H9 (cell line): ENCODE measurements at regions not wholly inside any gene's neighbourhood (a gene's known extent, or its start where the extent isn't known, plus 50 kb on each side); places are given as distances from the start of the nearest gene placed in this dataset.

ENCODE experiments used
- DNase-seq: peaks from one replicate; pipeline ENCODE4 v3.0.0-alpha.2; 2017
- H2AFZ ChIP-seq: one replicate; pipeline ENCODE4 v1.6.1; 2013; ENCODE audit warnings: mild to moderate bottlenecking, low read length, control low read depth, moderate library complexity
- H2AK5ac ChIP-seq: 2 replicates; pipeline ENCODE4 v1.6.1; 2013; ENCODE audit warnings: low read length, control low read depth, mixed read lengths; ENCODE audit not compliant: insufficient read length
- H2BK120ac ChIP-seq: one replicate; pipeline ENCODE4 v1.6.1; 2013; ENCODE audit warnings: low read depth, mild to moderate bottlenecking, low read length, control low read depth, inconsistent platforms; ENCODE audit not compliant: poor library complexity, severe bottlenecking
- H2BK12ac ChIP-seq: 2 replicates; pipeline ENCODE4 v1.6.1; 2013; ENCODE audit warnings: low read length, control low read depth, mixed read lengths, low read depth; ENCODE audit not compliant: insufficient read length
- H2BK15ac ChIP-seq: 2 replicates; pipeline ENCODE4 v1.6.1; 2013; ENCODE audit warnings: low read depth, low read length, control low read depth
- H2BK20ac ChIP-seq: one replicate; pipeline ENCODE4 v1.6.1; 2013; ENCODE audit warnings: low read depth, mild to moderate bottlenecking, low read length, control low read depth, inconsistent platforms; ENCODE audit not compliant: poor library complexity, severe bottlenecking
- H2BK5ac ChIP-seq: 2 replicates; pipeline ENCODE4 v1.6.1; 2013; ENCODE audit warnings: low read length, control low read depth, mixed read lengths; ENCODE audit not compliant: insufficient read length
- H3K14ac ChIP-seq: 2 replicates; pipeline ENCODE4 v1.6.1; 2013; ENCODE audit warnings: low read length, control low read depth; ENCODE audit not compliant: insufficient read depth
- H3K18ac ChIP-seq: 2 replicates; pipeline ENCODE4 v1.6.1; 2013; ENCODE audit warnings: low read depth, mild to moderate bottlenecking, mixed read lengths, low read length, control low read depth; ENCODE audit not compliant: insufficient read length
- H3K23ac ChIP-seq: 2 replicates; pipeline ENCODE4 v1.6.1; 2013; ENCODE audit warnings: low read length, control low read depth, mixed read lengths, low read depth; ENCODE audit not compliant: insufficient read length
- H3K23me2 ChIP-seq: 2 replicates; pipeline ENCODE4 v1.6.1; 2013; ENCODE audit warnings: low read depth, mild to moderate bottlenecking, mixed read lengths, low read length, control low read depth; ENCODE audit not compliant: insufficient read length, poor library complexity, severe bottlenecking
- H3K27ac ChIP-seq: 2 replicates; pipeline ENCODE4 v1.5.1; 2013; ENCODE audit warnings: low read length, control low read depth, mixed read lengths, low read depth; ENCODE audit not compliant: insufficient read length
- H3K27me3 ChIP-seq: 2 replicates; pipeline ENCODE4 v1.6.1; 2013; ENCODE audit warnings: low read length, control low read depth, inconsistent platforms; ENCODE audit not compliant: insufficient read depth
- H3K4ac ChIP-seq: 2 replicates; pipeline ENCODE4 v1.6.1; 2013; ENCODE audit warnings: low read depth, mild to moderate bottlenecking, control low read depth, inconsistent platforms, low read length, moderate library complexity
- H3K4me1 ChIP-seq: 2 replicates; pipeline ENCODE4 v1.6.1; 2013; ENCODE audit warnings: low read length, control low read depth, inconsistent platforms; ENCODE audit not compliant: insufficient read depth
- H3K4me2 ChIP-seq: 2 replicates; pipeline ENCODE4 v1.6.1; 2013; ENCODE audit warnings: low read length, control low read depth, mixed read lengths; ENCODE audit not compliant: insufficient read length, insufficient read depth
- H3K56ac ChIP-seq: 2 replicates; pipeline ENCODE4 v1.6.1; 2013; ENCODE audit warnings: low read depth, mild to moderate bottlenecking, mixed read lengths, low read length, control low read depth; ENCODE audit not compliant: insufficient read length
- H3K79me1 ChIP-seq: 2 replicates; pipeline ENCODE4 v1.6.1; 2013; ENCODE audit warnings: low read depth, mild to moderate bottlenecking, moderate library complexity, low read length, control low read depth, inconsistent platforms; ENCODE audit not compliant: insufficient read depth, poor library complexity, severe bottlenecking
- H3K79me2 ChIP-seq: 2 replicates; pipeline ENCODE4 v1.6.1; 2013; ENCODE audit warnings: low read length, control low read depth, inconsistent platforms; ENCODE audit not compliant: insufficient read depth
- H3K9ac ChIP-seq: 2 replicates; pipeline ENCODE4 v1.6.1; 2013; ENCODE audit warnings: low read length, control low read depth, mixed read lengths; ENCODE audit not compliant: insufficient read length; ENCODE audit errors: extremely low read depth
- H3K9me3 ChIP-seq: one replicate; pipeline ENCODE4 v1.6.1; 2013; ENCODE audit warnings: low read depth, low read length, inconsistent platforms; ENCODE audit not compliant: control insufficient read depth
- H3T11ph ChIP-seq: one replicate; pipeline ENCODE4 v1.6.1; 2013; ENCODE audit warnings: mild to moderate bottlenecking, low read length, control low read depth, inconsistent platforms
- H4K20me1 ChIP-seq: one replicate; pipeline ENCODE4 v1.6.1; 2013; ENCODE audit not compliant: control insufficient read depth, insufficient read length, insufficient read depth
- H4K5ac ChIP-seq: 2 replicates; pipeline ENCODE4 v1.6.1; 2013; ENCODE audit warnings: low read depth, mild to moderate bottlenecking, mixed read lengths, low read length, control low read depth; ENCODE audit not compliant: insufficient read length
- H4K8ac ChIP-seq: replicated peaks from 2 replicates; pipeline ENCODE4 v1.6.1; 2013; ENCODE audit warnings: low read length, control low read depth, mixed read lengths, low read depth; ENCODE audit not compliant: insufficient read length
- H4K91ac ChIP-seq: 2 replicates; pipeline ENCODE4 v1.6.1; 2013; ENCODE audit warnings: low read depth, mild to moderate bottlenecking, moderate library complexity, mixed read lengths, low read length, control low read depth; ENCODE audit not compliant: insufficient read length
- H3K27ac Mint-ChIP-seq, 3 experiments: 2 replicates in 2 of 3; 3 replicates in 1 of 3; pipeline ENCODE4 v1.8.0; 2020 to 2021; ENCODE audit warnings: mixed read lengths in 3 of 3, mild to moderate bottlenecking in 1 of 3, moderate library complexity in 1 of 3
- H3K27me3 Mint-ChIP-seq: 2 replicates; pipeline ENCODE4 v1.8.0; 2021; ENCODE audit warnings: low read depth, mild to moderate bottlenecking, moderate library complexity, mixed read lengths
- H3K36me3 Mint-ChIP-seq, 3 experiments: 2 replicates in 2 of 3; 3 replicates in 1 of 3; pipeline ENCODE4 v1.8.0; 2020 to 2021; ENCODE audit warnings: low read depth in 3 of 3, mixed read lengths in 3 of 3; ENCODE audit not compliant: insufficient read depth in 1 of 3
- H3K4me1 Mint-ChIP-seq, 2 experiments: 2 replicates each; pipeline ENCODE4 v1.8.0; 2020; ENCODE audit warnings: mixed read lengths in 2 of 2
- H3K4me3 Mint-ChIP-seq, 2 experiments: 2 replicates in 1 of 2; 3 replicates in 1 of 2; pipeline ENCODE4 v1.8.0; 2020 to 2021; ENCODE audit warnings: mild to moderate bottlenecking in 2 of 2, mixed read lengths in 2 of 2, moderate library complexity in 1 of 2
- H3K9me3 Mint-ChIP-seq, 2 experiments: 2 replicates in 1 of 2; 3 replicates in 1 of 2; pipeline ENCODE4 v1.8.0; 2020; ENCODE audit warnings: mild to moderate bottlenecking in 2 of 2, mixed read lengths in 2 of 2, moderate library complexity in 1 of 2
- CTCF ChIP-seq: fragments of 200-600 bp; sonication (generic); conservative IDR thresholded peaks from 3 replicates; pipeline ENCODE4 v1.8.0; 2021; ENCODE audit warnings: antibody characterized with exemption, mild to moderate bottlenecking
- WGBS: extraction: QIAGEN DNeasy Blood & Tissue Kit; methylation state at CpG from one replicate; pipeline ENCODE4 v1.1.7; 2013; ENCODE audit warnings: missing lambda C conversion rate, low lambda C conversion rate, mixed read lengths; ENCODE audit not compliant: insufficient read length; ENCODE audit errors: extremely low coverage; 5-methylcytosine and 5-hydroxymethylcytosine counted together

- no peaks in the 10 kb centered on the region for H3K9me3 ChIP-seq
- no peak overlapping the region for H3K18ac ChIP-seq
- Mint-ChIP-seq H3K27ac (no peak overlapping the region), H3K27me3 (peaks cover 3% of the 10 kb centered on the region; the same call in 1 of the 2 replicates), H3K36me3 (no peaks in the 10 kb centered on the region), H3K9me3 (0 out of 5 replicates have a peak, but pooled peaks cover 0 to 3% of the 10 kb centered on the region in 2 experiments), H3K4me1 (no peaks in the 10 kb centered on the region), H3K4me3 (no peak overlapping the region)
- H3T11ph ChIP-seq, result no peak overlapping the region
- no peaks in the 10 kb centered on the region; the same call in 1 of the 2 replicates for H3K4me1 ChIP-seq
- DNase-seq, result no peak
- no peak overlapping the region for H3K56ac ChIP-seq
- H3K23me2 ChIP-seq, result no peaks in the 10 kb centered on the region
- no peak overlapping the region for H3K4me2 ChIP-seq
- no peak overlapping the region for H3K27ac ChIP-seq
- no peak overlapping the region for H2BK15ac ChIP-seq
- H2BK20ac ChIP-seq, result no peak overlapping the region
- no peaks in the 10 kb centered on the region for H3K27me3 ChIP-seq
- no peak overlapping the region for H2AFZ ChIP-seq
- no peak overlapping the region for H3K23ac ChIP-seq
- H2BK120ac ChIP-seq, result no peak overlapping the region
- no peak overlapping the region for H2BK12ac ChIP-seq
- no peak overlapping the region for H2BK5ac ChIP-seq
- no peak overlapping the region for H3K4ac ChIP-seq
- WGBS, result no CpG with 5 or more reads among the region's 6 CpGs
- H4K5ac ChIP-seq, result no peak overlapping the region
- TF ChIP-seq CTCF, result no peak
- H4K8ac ChIP-seq, result no peak overlapping the region
- H3K14ac ChIP-seq, result no peak overlapping the region
- no peak overlapping the region for H2AK5ac ChIP-seq
- no peaks in the 10 kb centered on the region for H4K20me1 ChIP-seq
- no peaks in the 10 kb centered on the region for H3K79me1 ChIP-seq
- H3K9ac ChIP-seq, result no peak overlapping the region
- no peak overlapping the region for H4K91ac ChIP-seq
- H3K79me2 ChIP-seq, result no peaks in the 10 kb centered on the region
These were observed 356.9 kb upstream of the TSHZ3 start for GRCh38 chr19:31706131-31706530.
